ENCODE measurements at regions not wholly inside any gene's neighbourhood (a gene's known extent, or its start where the extent isn't known, plus 50 kb on each side); places are given as distances from the start of the nearest gene placed in this dataset.

DNA sequence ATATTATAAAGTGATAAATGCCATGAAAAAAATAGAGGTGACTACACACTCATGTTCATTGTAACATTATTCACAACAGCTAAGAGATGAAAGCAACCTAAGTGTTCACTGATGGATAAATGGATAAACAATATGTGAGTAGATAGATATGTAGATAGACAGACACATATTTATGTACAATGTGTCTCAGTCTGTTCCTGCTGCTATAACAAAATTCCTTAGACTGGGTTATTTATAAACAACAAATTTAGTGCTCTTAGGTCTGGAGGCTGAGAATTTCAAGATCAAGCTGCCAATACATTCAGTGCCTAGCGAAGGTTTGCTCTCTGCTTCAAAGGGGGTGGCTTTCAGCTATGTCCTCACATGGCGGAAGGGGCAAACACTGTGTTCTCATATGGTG lies 312.5 kb downstream of the ZNF621 start:
- DNase-seq (no peak), ATAC-seq (no peak)
- TF ChIP-seq, protein P1, sequence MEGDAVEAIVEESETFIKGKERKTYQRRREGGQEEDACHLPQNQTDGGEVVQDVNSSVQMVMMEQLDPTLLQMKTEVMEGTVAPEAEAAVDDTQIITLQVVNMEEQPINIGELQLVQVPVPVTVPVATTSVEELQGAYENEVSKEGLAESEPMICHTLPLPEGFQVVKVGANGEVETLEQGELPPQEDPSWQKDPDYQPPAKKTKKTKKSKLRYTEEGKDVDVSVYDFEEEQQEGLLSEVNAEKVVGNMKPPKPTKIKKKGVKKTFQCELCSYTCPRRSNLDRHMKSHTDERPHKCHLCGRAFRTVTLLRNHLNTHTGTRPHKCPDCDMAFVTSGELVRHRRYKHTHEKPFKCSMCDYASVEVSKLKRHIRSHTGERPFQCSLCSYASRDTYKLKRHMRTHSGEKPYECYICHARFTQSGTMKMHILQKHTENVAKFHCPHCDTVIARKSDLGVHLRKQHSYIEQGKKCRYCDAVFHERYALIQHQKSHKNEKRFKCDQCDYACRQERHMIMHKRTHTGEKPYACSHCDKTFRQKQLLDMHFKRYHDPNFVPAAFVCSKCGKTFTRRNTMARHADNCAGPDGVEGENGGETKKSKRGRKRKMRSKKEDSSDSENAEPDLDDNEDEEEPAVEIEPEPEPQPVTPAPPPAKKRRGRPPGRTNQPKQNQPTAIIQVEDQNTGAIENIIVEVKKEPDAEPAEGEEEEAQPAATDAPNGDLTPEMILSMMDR (IDR thresholded peaks at IDR 0.05), result no peak
- Histone ChIP-seq H3K36me3 (ENCODE audit: insufficient read depth in 1 of 2, low read depth in 1 of 2) (no peaks in the 10 kb centered on the region), H3K27me3 (ENCODE audit: insufficient read depth in 3 of 3, low read length in 2 of 3) (no peaks in the 10 kb centered on the region), H3K27ac (no peak overlapping the region), H3K9me3 (no peaks in the 10 kb centered on the region), H3K4me1 (no peaks in the 10 kb centered on the region), H3K4me3 (no peak overlapping the region)
- intact Hi-C loops (cut with DNase I), result no loop called here
- WGBS, 3 donors, result 97 to 100% (median 100%) methylated on average over 2 of the region's 2 CpGs

DNA sequence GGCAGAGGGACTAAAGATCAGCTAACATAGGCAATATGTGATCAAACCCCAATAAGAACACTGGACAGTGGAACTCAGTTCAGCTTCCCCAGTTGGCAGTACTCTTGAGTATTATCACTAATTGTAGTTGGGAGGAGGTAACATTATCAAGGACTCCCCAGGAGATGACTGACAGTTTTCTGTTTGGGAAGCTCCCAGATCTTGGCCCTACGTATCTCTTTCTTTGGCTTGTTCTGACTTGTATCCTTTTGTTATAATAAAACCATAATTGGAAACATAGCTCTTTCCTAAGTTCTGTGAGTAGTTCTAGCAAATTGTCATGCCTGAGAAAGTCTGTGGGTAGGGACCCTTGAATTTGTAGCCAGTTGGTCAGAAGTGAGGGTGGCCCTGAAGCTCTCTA lies 316.4 kb downstream of the ZNF621 start:
- WGBS, 3 donors, result 83 to 93% (median 89%) methylated on average over 1 of the region's 1 CpG
- ATAC-seq, result no peak
- Histone ChIP-seq H3K27ac (no peak overlapping the region), H3K4me1 (no peaks in the 10 kb centered on the region), H3K36me3 (ENCODE audit: insufficient read depth in 1 of 2, low read depth in 1 of 2) (no peaks in the 10 kb centered on the region), H3K9me3 (no peaks in the 10 kb centered on the region), H3K27me3 (ENCODE audit: insufficient read depth in 3 of 3, low read length in 2 of 3) (no peaks in the 10 kb centered on the region), H3K4me3 (no peak overlapping the region)
- intact Hi-C loops (cut with DNase I), result no loop called here
- no peak for DNase-seq
- TF ChIP-seq, protein P1 (IDR thresholded peaks at IDR 0.05), result no peak

DNA sequence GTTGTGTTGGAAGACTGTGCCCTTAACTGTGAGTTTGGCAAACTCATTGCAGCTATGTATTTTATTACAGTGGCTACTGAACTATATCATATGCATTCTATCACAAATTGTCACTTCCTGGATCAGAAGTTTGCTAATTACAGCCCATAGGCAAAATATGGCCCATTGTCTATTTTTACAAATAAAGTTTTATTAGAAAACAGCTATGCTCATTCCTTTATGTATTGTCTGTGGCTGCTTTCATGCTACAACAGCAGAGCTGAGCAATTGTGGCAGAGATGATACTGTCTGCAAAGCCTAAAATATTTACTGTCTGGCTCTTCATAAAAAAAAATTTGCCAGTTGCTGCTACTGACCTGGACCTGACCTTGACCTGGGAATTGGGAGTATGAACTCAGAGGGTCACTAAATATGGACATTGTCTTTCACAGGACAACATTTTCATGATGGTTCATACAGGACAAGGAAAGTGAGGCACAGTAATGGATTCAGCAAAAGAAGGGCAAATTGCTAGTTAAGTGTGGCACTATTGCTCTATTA lies 316.9 kb downstream of the ZNF621 start:
- H3K36me3 ChIP-seq (ENCODE audit: insufficient read depth in 1 of 2, low read depth in 1 of 2), result no peaks in the 10 kb centered on the region
- no peak overlapping the region for H3K4me3 ChIP-seq
- intact Hi-C loops (cut with DNase I), result no loop called here
- H3K4me1 ChIP-seq, result no peaks in the 10 kb centered on the region
- TF ChIP-seq, protein P1 (IDR thresholded peaks at IDR 0.05), result no peak
- DNase-seq, result no peak
- ATAC-seq, result no peak
- H3K9me3 ChIP-seq, result no peaks in the 10 kb centered on the region
- H3K27ac ChIP-seq, result no peak overlapping the region
- H3K27me3 ChIP-seq (ENCODE audit: insufficient read depth in 3 of 3, low read length in 2 of 3), result no peaks in the 10 kb centered on the region

DNA sequence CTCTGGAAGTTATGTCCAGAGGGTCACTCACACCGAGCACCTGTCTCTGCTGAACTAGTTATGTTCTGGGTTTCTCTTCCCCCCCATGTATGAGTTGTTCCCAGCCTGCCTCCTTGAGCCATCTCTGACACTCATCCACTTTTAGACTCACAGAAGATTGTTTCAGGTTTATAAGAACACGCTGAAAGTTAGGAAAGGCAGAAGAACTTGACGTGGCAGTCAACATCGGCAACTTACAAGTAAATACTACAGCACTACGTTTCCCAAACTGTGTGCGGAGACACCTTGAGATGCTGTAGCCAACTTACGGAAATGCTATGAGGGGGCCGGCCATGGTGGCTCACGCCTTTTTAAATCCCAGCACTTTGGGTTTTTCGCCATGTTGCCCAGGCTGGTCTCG lies 318.0 kb downstream of the ZNF621 start:
- intact Hi-C loops (cut with DNase I), result no loop called here
- no peak for ATAC-seq

DNA sequence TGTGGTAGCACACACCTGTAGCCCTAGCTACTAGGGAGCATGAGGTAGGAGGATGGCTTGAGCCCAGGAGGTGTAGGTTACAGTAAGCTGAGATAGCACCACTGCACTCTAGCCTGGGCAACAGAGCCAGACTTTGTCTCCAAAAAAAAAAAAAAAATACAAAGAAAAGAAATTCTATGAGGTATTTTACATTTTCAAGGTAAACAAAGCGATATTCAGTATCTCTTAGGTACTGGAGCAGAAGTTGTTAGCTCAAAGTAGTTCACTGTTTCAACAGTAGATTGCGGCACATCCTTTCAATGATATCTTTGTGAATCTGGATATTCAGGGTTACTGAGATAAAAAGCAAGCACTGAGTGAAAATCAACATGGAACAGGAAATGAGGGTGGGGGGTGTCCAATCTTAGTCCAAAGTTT lies 318.5 kb downstream of the ZNF621 start:
- H3K9me3 ChIP-seq, result no peaks in the 10 kb centered on the region
- no peak for ATAC-seq
- no peak overlapping the region for H3K4me3 ChIP-seq
- H3K36me3 ChIP-seq (ENCODE audit: insufficient read depth in 1 of 2, low read depth in 1 of 2), result no peaks in the 10 kb centered on the region
- 91 to 99% (median 99%) methylated on average over 2 of the region's 2 CpGs for WGBS, 3 donors
- H3K27ac ChIP-seq, result no peak overlapping the region
- TF ChIP-seq, protein P1 (IDR thresholded peaks at IDR 0.05), result no peak
- H3K27me3 ChIP-seq (ENCODE audit: insufficient read depth in 3 of 3, low read length in 2 of 3), result no peaks in the 10 kb centered on the region
- no peak for DNase-seq
- intact Hi-C loops (cut with DNase I), result no loop called here
- H3K4me1 ChIP-seq, result no peaks in the 10 kb centered on the region

More for the DNA sequence above, 318.0 kb downstream of the ZNF621 start:
- Histone ChIP-seq H3K27ac (no peak overlapping the region), H3K4me1 (no peaks in the 10 kb centered on the region), H3K27me3 (ENCODE audit: insufficient read depth in 3 of 3, low read length in 2 of 3) (no peaks in the 10 kb centered on the region), H3K4me3 (no peak overlapping the region), H3K9me3 (no peaks in the 10 kb centered on the region), H3K36me3 (ENCODE audit: insufficient read depth in 1 of 2, low read depth in 1 of 2) (no peaks in the 10 kb centered on the region)
- DNase-seq, result no peak
- 97 to 98% (median 98%) methylated on average over 11 of the region's 11 CpGs for WGBS, 3 donors
- TF ChIP-seq, protein P1 (IDR thresholded peaks at IDR 0.05), result no peak
